ELF-1 (cell line): ENCODE measurements at regions not wholly inside any gene's neighbourhood (a gene's known extent, or its start where the extent isn't known, plus 50 kb on each side); places are given as distances from the start of the nearest gene placed in this dataset.
A peak's percentile ranks its signal among the peaks of the same experiment; 100 is the strongest.
"Not testable (repeated sequence)": the region's sequence is repeated elsewhere in the genome, so short reads cannot be mapped to it uniquely, and the experiment has no call there.

Source experiments
- DNase-seq: peaks from one replicate; pipeline ENCODE4 v3.0.0-alpha.2; 2016; ENCODE audit warnings: low read depth, low spot score

GRCh38 chr17:31798205-31798724 is 60.8 kb downstream of the COPRS start:
- peak; percentile 60 for DNase-seq

GRCh38 chr17:31795941-31796340 is 63.1 kb downstream of the COPRS start:
- DNase-seq: not testable (repeated sequence)

- DNase-seq: no peak
These were observed 64.9 kb downstream of the COPRS start for GRCh38 chr17:31794111-31794510.

GRCh38 chr17:31793634-31794033 is 65.4 kb downstream of the COPRS start:
- not testable (repeated sequence) for DNase-seq

- DNase-seq: no peak
These were observed 66.9 kb downstream of the COPRS start for GRCh38 chr17:31792007-31792585.

GRCh38 chr17:31789707-31790505 is 69.1 kb downstream of the COPRS start:
- no peak for DNase-seq

- no peak for DNase-seq
These were observed 70.1 kb downstream of the COPRS start for GRCh38 chr17:31788956-31789355.

- DNase-seq: no peak
These were observed 70.5 kb downstream of the COPRS start for GRCh38 chr17:31788571-31788946.

GRCh38 chr17:31787857-31788570 is 71.0 kb downstream of the COPRS start:
- DNase-seq: peak; percentile 46

- no peak for DNase-seq
These were observed 72.1 kb downstream of the COPRS start for GRCh38 chr17:31786796-31787481.

GRCh38 chr17:31780483-31780882 is 78.6 kb downstream of the COPRS start:
- DNase-seq: no peak

- DNase-seq: no peak
These were observed 80.5 kb downstream of the COPRS start for GRCh38 chr17:31778523-31778922.

GRCh38 chr17:31771328-31771727 is 87.7 kb downstream of the COPRS start:
- not testable (repeated sequence) for DNase-seq

- peak; percentile 25 for DNase-seq
These were observed 88.5 kb downstream of the COPRS start for GRCh38 chr17:31770501-31770900.

- not testable (repeated sequence) for DNase-seq
These were observed 97.1 kb downstream of the COPRS start for GRCh38 chr17:31761836-31762510.

- DNase-seq: no peak
These were observed 100.4 kb downstream of the COPRS start for GRCh38 chr17:31758646-31759045.

GRCh38 chr17:31757097-31757496 is 101.9 kb downstream of the COPRS start:
- DNase-seq: no peak

- DNase-seq: peak; percentile 68
These were observed 104.7 kb downstream of the COPRS start for GRCh38 chr17:31754239-31754945.

- DNase-seq: no peak
These were observed 106.0 kb downstream of the COPRS start for GRCh38 chr17:31753011-31753410.

GRCh38 chr17:31752584-31752983 is 106.5 kb downstream of the COPRS start:
- DNase-seq: no peak

GRCh38 chr17:31750578-31750977 is 108.5 kb downstream of the COPRS start:
- DNase-seq: no peak
